ENCODE measurements at regions not wholly inside any gene's neighbourhood (a gene's known extent, or its start where the extent isn't known, plus 50 kb on each side); places are given as distances from the start of the nearest gene placed in this dataset.

- no peaks in the 10 kb centered on the region for H3K4me1 ChIP-seq (ENCODE audit: control insufficient read depth, insufficient read depth, low read length)
These were observed 516.0 kb upstream of the ROBO1 start for GRCh38 chr3:80283783-80284182.

GRCh38 chr3:80278056-80278455, 510.3 kb upstream of the ROBO1 start:
- H3K27me3 ChIP-seq (ENCODE audit: control insufficient read depth, insufficient read depth, low read length) = no peaks in the 10 kb centered on the region
- H3K9ac ChIP-seq (ENCODE audit: low read depth, low read length) = no peak overlapping the region
- H3K36me3 ChIP-seq (ENCODE audit: insufficient read depth, low read length) = no peaks in the 10 kb centered on the region
- no peak overlapping the region for H3K4me3 ChIP-seq (ENCODE audit: low read length)
- no peaks in the 10 kb centered on the region for H3K9me3 ChIP-seq (replicated peaks; ENCODE audit: low read length)
- no peaks in the 10 kb centered on the region for H3K4me1 ChIP-seq (ENCODE audit: control insufficient read depth, insufficient read depth, low read length)
- no peak overlapping the region for H3K4me2 ChIP-seq (ENCODE audit: low read length)

More at GRCh38 chr3:80283783-80284182, 516.0 kb upstream of the ROBO1 start:
- Histone ChIP-seq H3K4me2 (ENCODE audit: low read length) (no peak overlapping the region), H3K4me3 (ENCODE audit: low read length) (no peak overlapping the region), H3K9me3 (replicated peaks; ENCODE audit: low read length) (no peaks in the 10 kb centered on the region), H3K9ac (ENCODE audit: low read depth, low read length) (no peak overlapping the region), H3K36me3 (ENCODE audit: insufficient read depth, low read length) (no peaks in the 10 kb centered on the region), H3K27me3 (ENCODE audit: control insufficient read depth, insufficient read depth, low read length) (no peaks in the 10 kb centered on the region)

- no peaks in the 10 kb centered on the region for H3K4me1 ChIP-seq (ENCODE audit: control insufficient read depth, insufficient read depth, low read length)
- no peak overlapping the region for H3K9ac ChIP-seq (ENCODE audit: low read depth, low read length)
- no peaks in the 10 kb centered on the region for H3K27me3 ChIP-seq (ENCODE audit: control insufficient read depth, insufficient read depth, low read length)
- H3K4me2 ChIP-seq (ENCODE audit: low read length) = no peak overlapping the region
- no peaks in the 10 kb centered on the region for H3K36me3 ChIP-seq (ENCODE audit: insufficient read depth, low read length)
- H3K4me3 ChIP-seq (ENCODE audit: low read length) = no peak overlapping the region
- no peaks in the 10 kb centered on the region for H3K9me3 ChIP-seq (replicated peaks; ENCODE audit: low read length)
These were observed 507.3 kb upstream of the ROBO1 start for GRCh38 chr3:80275120-80275519.

- no peaks in the 10 kb centered on the region for H3K9me3 ChIP-seq (replicated peaks; ENCODE audit: low read length)
- no peak overlapping the region for H3K4me2 ChIP-seq (ENCODE audit: low read length)
- H3K4me1 ChIP-seq (ENCODE audit: control insufficient read depth, insufficient read depth, low read length) = no peaks in the 10 kb centered on the region
- H3K27me3 ChIP-seq (ENCODE audit: control insufficient read depth, insufficient read depth, low read length) = no peaks in the 10 kb centered on the region
- H3K9ac ChIP-seq (ENCODE audit: low read depth, low read length) = no peak overlapping the region
- no peak overlapping the region for H3K4me3 ChIP-seq (ENCODE audit: low read length)
- H3K36me3 ChIP-seq (ENCODE audit: insufficient read depth, low read length) = no peaks in the 10 kb centered on the region
These were observed 495.5 kb upstream of the ROBO1 start for GRCh38 chr3:80263260-80263659.

- Histone ChIP-seq H3K27me3 (ENCODE audit: control insufficient read depth, insufficient read depth, low read length) (no peaks in the 10 kb centered on the region), H3K4me1 (ENCODE audit: control insufficient read depth, insufficient read depth, low read length) (no peaks in the 10 kb centered on the region), H3K9ac (ENCODE audit: low read depth, low read length) (no peak overlapping the region), H3K4me2 (ENCODE audit: low read length) (no peak overlapping the region), H3K4me3 (ENCODE audit: low read length) (no peak overlapping the region), H3K36me3 (ENCODE audit: insufficient read depth, low read length) (no peaks in the 10 kb centered on the region), H3K9me3 (replicated peaks; ENCODE audit: low read length) (no peaks in the 10 kb centered on the region)
These were observed 493.3 kb upstream of the ROBO1 start for GRCh38 chr3:80261082-80261481.

GRCh38 chr3:80259736-80260135, 491.9 kb upstream of the ROBO1 start:
- no peaks in the 10 kb centered on the region for H3K27me3 ChIP-seq (ENCODE audit: control insufficient read depth, insufficient read depth, low read length)
- H3K4me1 ChIP-seq (ENCODE audit: control insufficient read depth, insufficient read depth, low read length) = no peaks in the 10 kb centered on the region
- no peak overlapping the region for H3K4me3 ChIP-seq (ENCODE audit: low read length)
- no peaks in the 10 kb centered on the region for H3K36me3 ChIP-seq (ENCODE audit: insufficient read depth, low read length)
- H3K9ac ChIP-seq (ENCODE audit: low read depth, low read length) = no peak overlapping the region
- no peak overlapping the region for H3K4me2 ChIP-seq (ENCODE audit: low read length)
- H3K9me3 ChIP-seq (replicated peaks; ENCODE audit: low read length) = no peaks in the 10 kb centered on the region

GRCh38 chr3:80252113-80252512, 484.3 kb upstream of the ROBO1 start:
- H3K27me3 ChIP-seq (ENCODE audit: control insufficient read depth, insufficient read depth, low read length) = no peaks in the 10 kb centered on the region

GRCh38 chr3:80247766-80248165, 480.0 kb upstream of the ROBO1 start:
- Histone ChIP-seq H3K4me2 (ENCODE audit: low read length) (no peak overlapping the region), H3K4me3 (ENCODE audit: low read length) (no peak overlapping the region), H3K27me3 (ENCODE audit: control insufficient read depth, insufficient read depth, low read length) (no peaks in the 10 kb centered on the region), H3K9me3 (replicated peaks; ENCODE audit: low read length) (no peaks in the 10 kb centered on the region), H3K9ac (ENCODE audit: low read depth, low read length) (no peak overlapping the region), H3K36me3 (ENCODE audit: insufficient read depth, low read length) (no peaks in the 10 kb centered on the region), H3K4me1 (ENCODE audit: control insufficient read depth, insufficient read depth, low read length) (no peaks in the 10 kb centered on the region)

More at GRCh38 chr3:80252113-80252512, 484.3 kb upstream of the ROBO1 start:
- Histone ChIP-seq H3K36me3 (ENCODE audit: insufficient read depth, low read length) (no peaks in the 10 kb centered on the region), H3K4me3 (ENCODE audit: low read length) (no peak overlapping the region), H3K4me1 (ENCODE audit: control insufficient read depth, insufficient read depth, low read length) (no peaks in the 10 kb centered on the region), H3K9me3 (replicated peaks; ENCODE audit: low read length) (no peaks in the 10 kb centered on the region), H3K4me2 (ENCODE audit: low read length) (no peak overlapping the region), H3K9ac (ENCODE audit: low read depth, low read length) (no peak overlapping the region)

GRCh38 chr3:80244390-80244789, 476.6 kb upstream of the ROBO1 start:
- H3K4me2 ChIP-seq (ENCODE audit: low read length) = no peak overlapping the region
- no peaks in the 10 kb centered on the region for H3K36me3 ChIP-seq (ENCODE audit: insufficient read depth, low read length)
- H3K9ac ChIP-seq (ENCODE audit: low read depth, low read length) = no peak overlapping the region
- H3K4me1 ChIP-seq (ENCODE audit: control insufficient read depth, insufficient read depth, low read length) = no peaks in the 10 kb centered on the region
- no peaks in the 10 kb centered on the region for H3K27me3 ChIP-seq (ENCODE audit: control insufficient read depth, insufficient read depth, low read length)
- no peaks in the 10 kb centered on the region for H3K9me3 ChIP-seq (replicated peaks; ENCODE audit: low read length)
- no peak overlapping the region for H3K4me3 ChIP-seq (ENCODE audit: low read length)

GRCh38 chr3:80241791-80242190, 474.0 kb upstream of the ROBO1 start:
- H3K27me3 ChIP-seq (ENCODE audit: control insufficient read depth, insufficient read depth, low read length) = no peaks in the 10 kb centered on the region
- no peak overlapping the region for H3K9ac ChIP-seq (ENCODE audit: low read depth, low read length)
- H3K4me2 ChIP-seq (ENCODE audit: low read length) = no peak overlapping the region
- no peak overlapping the region for H3K4me3 ChIP-seq (ENCODE audit: low read length)
- H3K36me3 ChIP-seq (ENCODE audit: insufficient read depth, low read length) = no peaks in the 10 kb centered on the region
- H3K9me3 ChIP-seq (replicated peaks; ENCODE audit: low read length) = no peaks in the 10 kb centered on the region
- H3K4me1 ChIP-seq (ENCODE audit: control insufficient read depth, insufficient read depth, low read length) = no peaks in the 10 kb centered on the region

GRCh38 chr3:80239301-80239700, 471.5 kb upstream of the ROBO1 start:
- Histone ChIP-seq H3K9me3 (replicated peaks; ENCODE audit: low read length) (no peaks in the 10 kb centered on the region), H3K9ac (ENCODE audit: low read depth, low read length) (no peak overlapping the region), H3K4me1 (ENCODE audit: control insufficient read depth, insufficient read depth, low read length) (no peaks in the 10 kb centered on the region), H3K4me3 (ENCODE audit: low read length) (no peak overlapping the region), H3K4me2 (ENCODE audit: low read length) (no peak overlapping the region), H3K36me3 (ENCODE audit: insufficient read depth, low read length) (no peaks in the 10 kb centered on the region), H3K27me3 (ENCODE audit: control insufficient read depth, insufficient read depth, low read length) (no peaks in the 10 kb centered on the region)

GRCh38 chr3:80238606-80239005, 470.8 kb upstream of the ROBO1 start:
- H3K4me2 ChIP-seq (ENCODE audit: low read length) = no peak overlapping the region
- no peaks in the 10 kb centered on the region for H3K36me3 ChIP-seq (ENCODE audit: insufficient read depth, low read length)
- H3K27me3 ChIP-seq (ENCODE audit: control insufficient read depth, insufficient read depth, low read length) = no peaks in the 10 kb centered on the region
- no peaks in the 10 kb centered on the region for H3K9me3 ChIP-seq (replicated peaks; ENCODE audit: low read length)
- H3K4me3 ChIP-seq (ENCODE audit: low read length) = no peak overlapping the region
- no peak overlapping the region for H3K9ac ChIP-seq (ENCODE audit: low read depth, low read length)
- peaks cover 3% of the 10 kb centered on the region for H3K4me1 ChIP-seq (ENCODE audit: control insufficient read depth, insufficient read depth, low read length)

All from skeletal muscle satellite cell (primary cell).